ENCODE measurements at regions not wholly inside any gene's neighbourhood (a gene's known extent, or its start where the extent isn't known, plus 50 kb on each side); places are given as distances from the start of the nearest gene placed in this dataset.

GRCh38 chr12:123066384-123066710 lies 84.5 kb downstream of the PITPNM2 start:
- TF ChIP-seq CTCF (conservative IDR thresholded peaks at IDR 0.05): no peak
- TF ChIP-seq EZH2 (IDR thresholded peaks at IDR 0.05; ENCODE audit: low read depth): no peak
- no peak overlapping the region for H3K27ac ChIP-seq
- no peak overlapping the region for H2AFZ ChIP-seq
- no peaks in the 10 kb centered on the region for H3K36me3 ChIP-seq (ENCODE audit: low read depth)
- peaks cover 67% of the 10 kb centered on the region for H3K4me1 ChIP-seq (replicated peaks; ENCODE audit: insufficient read depth)
- no peaks in the 10 kb centered on the region for H3K27me3 ChIP-seq (ENCODE audit: insufficient read depth, low read depth)
- no peak for DNase-seq
- H3K79me2 ChIP-seq (ENCODE audit: low read depth): peaks cover 46% of the 10 kb centered on the region
- no peak overlapping the region for H3K4me2 ChIP-seq
- no peak overlapping the region for H3K4me3 ChIP-seq
- H3F3A ChIP-seq (ENCODE audit: insufficient read depth, low read depth): peaks cover 51% of the 10 kb centered on the region
- no peaks in the 10 kb centered on the region for H3K9me3 ChIP-seq (ENCODE audit: insufficient read depth, low read depth)
- BruUV-seq (replicated peaks): no TSS peak
- CTCF ChIA-PET: no interaction called here
- H3K9me2 ChIP-seq (ENCODE audit: insufficient read depth): no peaks in the 10 kb centered on the region
- POLR2A ChIA-PET (ENCODE audit: unreplicated experiment): no interaction called here
- no peaks in the 10 kb centered on the region for H4K20me1 ChIP-seq (ENCODE audit: insufficient read depth)
- intact Hi-C loops (cut with micrococcal nuclease; ENCODE audit: unreplicated experiment): no loop called here

- Histone ChIP-seq H3K79me2 (ENCODE audit: low read depth) (peaks cover 46% of the 10 kb centered on the region), H3K9me2 (ENCODE audit: insufficient read depth) (no peaks in the 10 kb centered on the region), H3K4me1 (replicated peaks; ENCODE audit: insufficient read depth) (peaks cover 62% of the 10 kb centered on the region), H2AFZ (no peak overlapping the region), H3K4me3 (no peak overlapping the region), H3K9me3 (ENCODE audit: insufficient read depth, low read depth) (no peaks in the 10 kb centered on the region), H3K4me2 (no peak overlapping the region), H4K20me1 (ENCODE audit: insufficient read depth) (no peaks in the 10 kb centered on the region), H3K27ac (no peak overlapping the region), H3F3A (ENCODE audit: insufficient read depth, low read depth) (peaks cover 46% of the 10 kb centered on the region), H3K27me3 (ENCODE audit: insufficient read depth, low read depth) (no peaks in the 10 kb centered on the region), H3K36me3 (ENCODE audit: low read depth) (no peaks in the 10 kb centered on the region)
- POLR2A ChIA-PET (ENCODE audit: unreplicated experiment): no interaction called here
- no peak for DNase-seq
- intact Hi-C loops (cut with micrococcal nuclease; ENCODE audit: unreplicated experiment): no loop called here
- no TSS peak for BruUV-seq (replicated peaks)
- TF ChIP-seq CTCF (conservative IDR thresholded peaks at IDR 0.05) (no peak), EZH2 (IDR thresholded peaks at IDR 0.05; ENCODE audit: low read depth) (no peak)
- CTCF ChIA-PET: no interaction called here
Measured at GRCh38 chr12:123065676-123066383, 85.1 kb downstream of the PITPNM2 start.

GRCh38 chr12:123064885-123065619 lies 84.6 kb downstream of the ARL6IP4 start:
- no peaks in the 10 kb centered on the region for H3K36me3 ChIP-seq (ENCODE audit: low read depth)
- no peak for TF ChIP-seq EZH2 (IDR thresholded peaks at IDR 0.05; ENCODE audit: low read depth)
- TF ChIP-seq CTCF (conservative IDR thresholded peaks at IDR 0.05): no peak
- intact Hi-C loops (cut with micrococcal nuclease; ENCODE audit: unreplicated experiment): no loop called here
- CTCF ChIA-PET: no interaction called here
- peak overlapping the region; percentile 90 for H3K27ac ChIP-seq
- no peak for DNase-seq
- no TSS peak for BruUV-seq (replicated peaks)
- H3K4me3 ChIP-seq: no peak overlapping the region
- H2AFZ ChIP-seq: no peak overlapping the region
- POLR2A ChIA-PET (ENCODE audit: unreplicated experiment): no interaction called here
- peaks cover 51% of the 10 kb centered on the region for H3K79me2 ChIP-seq (ENCODE audit: low read depth)
- no peaks in the 10 kb centered on the region for H3K9me2 ChIP-seq (ENCODE audit: insufficient read depth)
- peaks cover 54% of the 10 kb centered on the region for H3K4me1 ChIP-seq (replicated peaks; ENCODE audit: insufficient read depth)
- H4K20me1 ChIP-seq (ENCODE audit: insufficient read depth): no peaks in the 10 kb centered on the region
- peaks cover 38% of the 10 kb centered on the region for H3F3A ChIP-seq (ENCODE audit: insufficient read depth, low read depth)
- H3K9me3 ChIP-seq (ENCODE audit: insufficient read depth, low read depth): no peaks in the 10 kb centered on the region
- no peaks in the 10 kb centered on the region for H3K27me3 ChIP-seq (ENCODE audit: insufficient read depth, low read depth)
- peak overlapping the region; percentile 71 for H3K4me2 ChIP-seq
